ENCODE measurements at regions not wholly inside any gene's neighbourhood (a gene's known extent, or its start where the extent isn't known, plus 50 kb on each side); places are given as distances from the start of the nearest gene placed in this dataset.

DNA sequence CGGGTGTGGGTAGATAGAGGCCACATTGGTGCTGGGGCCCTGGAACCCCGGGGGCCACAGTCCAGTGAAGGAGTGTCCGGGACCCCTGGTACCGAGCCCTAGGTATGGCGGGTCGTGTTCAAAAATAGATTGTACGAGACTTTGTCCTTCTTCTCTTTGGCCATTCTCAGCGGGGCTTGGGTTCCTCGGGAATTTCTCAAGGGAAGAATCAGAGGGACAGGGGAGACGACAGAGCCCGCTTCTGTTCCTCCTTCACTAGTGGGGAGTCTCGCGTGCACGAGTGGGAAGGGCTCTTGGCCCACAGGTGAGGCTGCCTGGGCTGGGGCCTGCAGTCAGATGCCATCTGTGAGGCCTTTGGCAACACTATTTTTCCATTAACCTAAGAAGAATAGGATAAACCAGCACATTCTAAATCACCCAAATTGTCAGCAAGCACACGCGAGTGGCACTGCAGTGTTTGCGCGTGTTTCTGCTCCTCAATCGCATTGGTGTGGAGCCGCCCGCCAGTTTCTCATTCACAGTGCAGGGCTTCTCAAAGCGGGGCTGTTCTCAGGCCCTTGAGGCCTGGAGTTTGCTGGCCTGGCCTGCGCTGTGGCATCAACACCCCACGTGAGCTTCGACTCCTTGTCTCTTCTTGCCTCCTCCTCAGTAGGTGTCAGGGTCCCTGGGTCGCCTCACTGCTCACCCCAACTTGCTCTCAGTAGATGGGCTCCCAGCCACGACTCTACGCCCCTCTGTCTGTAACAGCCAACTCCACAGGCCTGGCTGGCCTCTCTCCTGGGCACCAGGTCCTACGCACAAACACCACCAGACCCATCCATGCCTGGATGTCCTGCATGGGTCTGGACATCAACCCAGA lies 187.6 kb upstream of the SHH start:
- TF ChIP-seq, protein P1, sequence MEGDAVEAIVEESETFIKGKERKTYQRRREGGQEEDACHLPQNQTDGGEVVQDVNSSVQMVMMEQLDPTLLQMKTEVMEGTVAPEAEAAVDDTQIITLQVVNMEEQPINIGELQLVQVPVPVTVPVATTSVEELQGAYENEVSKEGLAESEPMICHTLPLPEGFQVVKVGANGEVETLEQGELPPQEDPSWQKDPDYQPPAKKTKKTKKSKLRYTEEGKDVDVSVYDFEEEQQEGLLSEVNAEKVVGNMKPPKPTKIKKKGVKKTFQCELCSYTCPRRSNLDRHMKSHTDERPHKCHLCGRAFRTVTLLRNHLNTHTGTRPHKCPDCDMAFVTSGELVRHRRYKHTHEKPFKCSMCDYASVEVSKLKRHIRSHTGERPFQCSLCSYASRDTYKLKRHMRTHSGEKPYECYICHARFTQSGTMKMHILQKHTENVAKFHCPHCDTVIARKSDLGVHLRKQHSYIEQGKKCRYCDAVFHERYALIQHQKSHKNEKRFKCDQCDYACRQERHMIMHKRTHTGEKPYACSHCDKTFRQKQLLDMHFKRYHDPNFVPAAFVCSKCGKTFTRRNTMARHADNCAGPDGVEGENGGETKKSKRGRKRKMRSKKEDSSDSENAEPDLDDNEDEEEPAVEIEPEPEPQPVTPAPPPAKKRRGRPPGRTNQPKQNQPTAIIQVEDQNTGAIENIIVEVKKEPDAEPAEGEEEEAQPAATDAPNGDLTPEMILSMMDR (IDR thresholded peaks at IDR 0.05; ENCODE audit: insufficient read depth, low read length, poor library complexity, severe bottlenecking): no peak
- no peak for TF ChIP-seq EZH2phosphoT487 (conservative IDR thresholded peaks at IDR 0.05; ENCODE audit: low read length)
